Thyroid gland (tissue), 4 donors: ENCODE measurements at regions not wholly inside any gene's neighbourhood (a gene's known extent, or its start where the extent isn't known, plus 50 kb on each side); places are given as distances from the start of the nearest gene placed in this dataset.

Experiments used
- DNase-seq, 2 donors: peaks; one replicate each; pipeline ENCODE4 v3.0.0-alpha.2; 2019
- H3K27ac ChIP-seq, 3 donors: fragments of 200-600 bp; sonication (generic); 1 replicate in 2 of 3; 2 replicates in 1 of 3; pipeline ENCODE4 v1.5.1; 2016 to 2019; ENCODE audit warnings: mild to moderate bottlenecking in 1 of 3, moderate library complexity in 1 of 3
- H3K27me3 ChIP-seq: fragments of 200-600 bp; sonication (generic); one replicate; pipeline ENCODE4 v1.5.1; 2019
- H3K36me3 ChIP-seq, 2 donors: fragments of 200-600 bp; sonication (generic); one replicate each; pipeline ENCODE4 v1.5.1; 2016 to 2019
- H3K4me1 ChIP-seq, 2 donors: fragments of 200-600 bp; sonication (generic); one replicate each; pipeline ENCODE4 v1.5.1; 2017 to 2019
- H3K4me3 ChIP-seq, 3 donors: fragments of 200-600 bp; sonication (generic); replicated peaks in 1 of 3; 1 replicate in 2 of 3; 2 replicates in 1 of 3; pipeline ENCODE4 v1.5.1; 2016; ENCODE audit warnings: mild to moderate bottlenecking in 1 of 3
- H3K9me3 ChIP-seq: fragments of 200-600 bp; sonication (generic); one replicate; pipeline ENCODE4 v1.5.1; 2017
- CTCF ChIP-seq, 6 experiments: fragments of 200-600 bp in 3 of 6; fragments of 450-650 bp in 3 of 6; sonication (generic) in 3 of 6; IDR thresholded peaks; one replicate each; pipeline ENCODE4 v1.5.1; 2016 to 2019; ENCODE audit warnings: antibody characterized with exemption in 6 of 6, mild to moderate bottlenecking in 2 of 6, inconsistent platforms in 1 of 6, moderate library complexity in 1 of 6
- POLR2A ChIP-seq, 2 donors: fragments of 450-650 bp; IDR thresholded peaks; one replicate each; pipeline ENCODE4 v1.6.1; 2017; ENCODE audit warnings: antibody characterized with exemption in 2 of 2, mild to moderate bottlenecking in 2 of 2, moderate library complexity in 1 of 2
- WGBS, 2 donors: methylation state at CpG; one replicate each; pipeline ENCODE4 v1.1.5; 2017; 5-methylcytosine and 5-hydroxymethylcytosine counted together
- intact Hi-C: fragments of 100-400 bp; cut with DNase I; formaldehyde crosslinking; loops from one replicate; pipeline ENCODE4 v1.15.1; 2023

- Histone ChIP-seq H3K27me3 (no peaks in the 10 kb centered on the region), H3K36me3 (no peaks in the 10 kb centered on the region), H3K4me3 (no peak overlapping the region), H3K9me3 (no peaks in the 10 kb centered on the region), H3K4me1 (no peaks in the 10 kb centered on the region), H3K27ac (no peak overlapping the region)
- 50 to 64% methylated on average over 1 of the region's 1 CpG for WGBS, 2 donors
- TF ChIP-seq POLR2A (IDR thresholded peaks at IDR 0.05), result no peak
- no peak for TF ChIP-seq CTCF (IDR thresholded peaks at IDR 0.05)
- intact Hi-C loops, result no loop called here
- no peak for DNase-seq
Measured at GRCh38 chr9:75616052-75616451, 274.4 kb upstream of the PCSK5 start.

- H3K4me1 ChIP-seq, result no peaks in the 10 kb centered on the region
- no peak overlapping the region for H3K4me3 ChIP-seq
- intact Hi-C loops, result no loop called here
- no peak for DNase-seq
- H3K36me3 ChIP-seq, result no peaks in the 10 kb centered on the region
- no peaks in the 10 kb centered on the region for H3K9me3 ChIP-seq
- TF ChIP-seq CTCF (IDR thresholded peaks at IDR 0.05) (no peak), POLR2A (IDR thresholded peaks at IDR 0.05) (no peak)
- no peaks in the 10 kb centered on the region for H3K27me3 ChIP-seq
- no peak overlapping the region for H3K27ac ChIP-seq
- WGBS, 2 donors, result 90 to 96% methylated on average over 3 of the region's 3 CpGs
Measured at GRCh38 chr9:75616841-75617566, 273.5 kb upstream of the PCSK5 start.

- Histone ChIP-seq H3K4me3 (no peak overlapping the region), H3K27ac (no peak overlapping the region), H3K27me3 (no peaks in the 10 kb centered on the region), H3K36me3 (no peaks in the 10 kb centered on the region), H3K9me3 (no peaks in the 10 kb centered on the region), H3K4me1 (no peaks in the 10 kb centered on the region)
- TF ChIP-seq POLR2A (IDR thresholded peaks at IDR 0.05), result no peak
- no peak for TF ChIP-seq CTCF (IDR thresholded peaks at IDR 0.05)
- no peak for DNase-seq
- intact Hi-C loops, result no loop called here
Measured at GRCh38 chr9:75623462-75623861, 267.0 kb upstream of the PCSK5 start.

GRCh38 chr9:75624998-75625397 lies 265.5 kb upstream of the PCSK5 start:
- Histone ChIP-seq H3K27me3 (no peaks in the 10 kb centered on the region), H3K4me3 (no peak overlapping the region), H3K4me1 (no peaks in the 10 kb centered on the region), H3K9me3 (no peaks in the 10 kb centered on the region), H3K36me3 (no peaks in the 10 kb centered on the region), H3K27ac (no peak overlapping the region)
- intact Hi-C loops, result no loop called here
- no peak for DNase-seq
- WGBS, 2 donors, result 31 to 44% methylated on average over 2 of the region's 2 CpGs
- TF ChIP-seq POLR2A (IDR thresholded peaks at IDR 0.05) (no peak), CTCF (IDR thresholded peaks at IDR 0.05) (no peak)

GRCh38 chr9:75626860-75627259 lies 263.6 kb upstream of the PCSK5 start:
- 79 to 85% methylated on average over 1 of the region's 1 CpG for WGBS, 2 donors
- Histone ChIP-seq H3K27ac (no peak overlapping the region), H3K4me1 (no peaks in the 10 kb centered on the region), H3K4me3 (no peak overlapping the region), H3K27me3 (no peaks in the 10 kb centered on the region), H3K9me3 (no peaks in the 10 kb centered on the region), H3K36me3 (no peaks in the 10 kb centered on the region)
- intact Hi-C loops, result no loop called here
- no peak for DNase-seq
- no peak for TF ChIP-seq POLR2A (IDR thresholded peaks at IDR 0.05)
- TF ChIP-seq CTCF (IDR thresholded peaks at IDR 0.05), result no peak
